HEK293 (cell line): ENCODE measurements at regions not wholly inside any gene's neighbourhood (a gene's known extent, or its start where the extent isn't known, plus 50 kb on each side); places are given as distances from the start of the nearest gene placed in this dataset.

Experiments
- CTCF ChIP-seq: fragments of 450-650 bp; formaldehyde crosslinking; IDR thresholded peaks from 2 replicates; pipeline ENCODE4 v1.5.1; 2016; ENCODE audit warnings: missing biosample characterization, missing genetic modification characterization
- HOXA7 ChIP-seq: sonication (generic); formaldehyde crosslinking; IDR thresholded peaks from 2 replicates; pipeline ENCODE4 v1.8.1; 2022; ENCODE audit warnings: missing genetic modification reagents, borderline replicate concordance
- KLF1 ChIP-seq: fragments of 450-650 bp; formaldehyde crosslinking; IDR thresholded peaks from 2 replicates; pipeline ENCODE4 v1.5.1; 2016; ENCODE audit warnings: missing biosample characterization, missing genetic modification characterization
- KLF10 ChIP-seq: fragments of 450-650 bp; IDR thresholded peaks from 2 replicates; pipeline ENCODE4 v1.5.1; 2018; ENCODE audit warnings: missing biosample characterization, mild to moderate bottlenecking, missing genetic modification characterization
- TCF7L2 ChIP-seq: IDR thresholded peaks from 2 replicates; pipeline ENCODE4 v1.6.1; 2011; ENCODE audit warnings: low read depth, mild to moderate bottlenecking, inconsistent platforms, low read length, moderate library complexity, borderline replicate concordance
- YY1 ChIP-seq: fragments of 450-650 bp; formaldehyde crosslinking; IDR thresholded peaks from 2 replicates; pipeline ENCODE4 v1.5.1; 2018; ENCODE audit warnings: missing biosample characterization, missing genetic modification characterization
- ZBTB1 ChIP-seq: fragments of 450-650 bp; formaldehyde crosslinking; IDR thresholded peaks from 2 replicates; pipeline ENCODE4 v1.5.1; 2016; ENCODE audit warnings: missing biosample characterization, missing genetic modification characterization
- ZBTB20 ChIP-seq: fragments of 450-650 bp; formaldehyde crosslinking; IDR thresholded peaks from 2 replicates; pipeline ENCODE4 v1.5.1; 2016; ENCODE audit warnings: missing biosample characterization, missing genetic modification characterization
- ZBTB8A ChIP-seq: fragments of 450-650 bp; formaldehyde crosslinking; IDR thresholded peaks from 2 replicates; pipeline ENCODE4 v1.5.1; 2016; ENCODE audit warnings: missing biosample characterization, missing genetic modification characterization
- ZNF140 ChIP-seq: fragments of 450-650 bp; formaldehyde crosslinking; IDR thresholded peaks from 2 replicates; pipeline ENCODE4 v1.5.1; 2016; ENCODE audit warnings: missing biosample characterization, missing genetic modification characterization
- ZNF184 ChIP-seq: fragments of 450-650 bp; IDR thresholded peaks from 2 replicates; pipeline ENCODE4 v1.5.1; 2018; ENCODE audit warnings: missing biosample characterization, mild to moderate bottlenecking, missing genetic modification characterization
- ZNF561 ChIP-seq: fragments of 450-650 bp; IDR thresholded peaks from 2 replicates; pipeline ENCODE4 v1.5.1; 2018; ENCODE audit warnings: missing biosample characterization, missing genetic modification characterization, borderline replicate concordance
- ZNF791 ChIP-seq: fragments of 450-650 bp; formaldehyde crosslinking; IDR thresholded peaks from 2 replicates; pipeline ENCODE4 v1.5.1; 2016; ENCODE audit warnings: missing biosample characterization, missing genetic modification characterization
- TF ChIP-seq, protein P1 (sequence below): fragments of 450-650 bp; formaldehyde crosslinking; IDR thresholded peaks from 2 replicates; pipeline ENCODE4 v1.5.1; 2016; ENCODE audit warnings: missing biosample characterization, missing genetic modification characterization, low read depth

DNA sequence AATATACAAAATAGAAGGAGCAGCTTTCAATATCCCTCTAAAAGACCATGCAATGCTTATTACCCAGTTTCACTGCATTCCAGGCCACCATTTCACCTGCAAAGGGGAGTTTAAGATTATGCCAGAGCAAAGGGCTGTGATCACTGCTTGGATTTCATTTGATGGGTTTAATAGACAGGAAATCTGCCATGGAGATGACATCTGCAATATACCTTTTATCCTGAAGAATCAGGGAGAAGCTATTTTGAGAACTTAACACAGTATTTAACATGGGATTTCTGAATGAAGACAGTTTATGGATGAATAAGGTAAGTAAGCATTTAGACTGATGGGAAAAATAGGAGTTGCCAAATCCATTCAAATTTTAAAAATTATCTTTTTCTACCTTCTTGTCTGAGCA, 303.0 kb upstream of the SLC8A1 start:
- no peak for TF ChIP-seq YY1
- no peak for TF ChIP-seq ZNF140 (tag by site-specific recombination)
- no peak for TF ChIP-seq HOXA7 (CRISPR knock-in tag)
- no peak for TF ChIP-seq ZBTB8A (tag by site-specific recombination)
- no peak for TF ChIP-seq CTCF
- TF ChIP-seq ZNF561 (tag by site-specific recombination), result no peak
- TF ChIP-seq, protein P1, sequence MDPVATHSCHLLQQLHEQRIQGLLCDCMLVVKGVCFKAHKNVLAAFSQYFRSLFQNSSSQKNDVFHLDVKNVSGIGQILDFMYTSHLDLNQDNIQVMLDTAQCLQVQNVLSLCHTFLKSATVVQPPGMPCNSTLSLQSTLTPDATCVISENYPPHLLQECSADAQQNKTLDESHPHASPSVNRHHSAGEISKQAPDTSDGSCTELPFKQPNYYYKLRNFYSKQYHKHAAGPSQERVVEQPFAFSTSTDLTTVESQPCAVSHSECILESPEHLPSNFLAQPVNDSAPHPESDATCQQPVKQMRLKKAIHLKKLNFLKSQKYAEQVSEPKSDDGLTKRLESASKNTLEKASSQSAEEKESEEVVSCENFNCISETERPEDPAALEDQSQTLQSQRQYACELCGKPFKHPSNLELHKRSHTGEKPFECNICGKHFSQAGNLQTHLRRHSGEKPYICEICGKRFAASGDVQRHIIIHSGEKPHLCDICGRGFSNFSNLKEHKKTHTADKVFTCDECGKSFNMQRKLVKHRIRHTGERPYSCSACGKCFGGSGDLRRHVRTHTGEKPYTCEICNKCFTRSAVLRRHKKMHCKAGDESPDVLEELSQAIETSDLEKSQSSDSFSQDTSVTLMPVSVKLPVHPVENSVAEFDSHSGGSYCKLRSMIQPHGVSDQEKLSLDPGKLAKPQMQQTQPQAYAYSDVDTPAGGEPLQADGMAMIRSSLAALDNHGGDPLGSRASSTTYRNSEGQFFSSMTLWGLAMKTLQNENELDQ (tag by site-specific recombination), result no peak
- TF ChIP-seq KLF10 (tag by site-specific recombination), result no peak
- no peak for TF ChIP-seq TCF7L2
- no peak for TF ChIP-seq ZBTB1
- no peak for TF ChIP-seq KLF1
- TF ChIP-seq ZNF184 (tag by site-specific recombination), result no peak
- no peak for TF ChIP-seq ZBTB20 (tag by site-specific recombination)
- TF ChIP-seq ZNF791, result no peak
